ENCODE measurements at regions not wholly inside any gene's neighbourhood (a gene's known extent, or its start where the extent isn't known, plus 50 kb on each side); places are given as distances from the start of the nearest gene placed in this dataset.

GRCh38 chr16:26365161-26365940 lies 673.6 kb downstream of the HS3ST4 start:
- TF ChIP-seq EZH2phosphoT487 (IDR thresholded peaks at IDR 0.05; ENCODE audit: borderline replicate concordance, low read length) (no peak), CTCF (IDR thresholded peaks at IDR 0.05; ENCODE audit: low read depth, low read length, poor library complexity, severe bottlenecking) (no peak)
